Naive B cell (primary cell): ENCODE measurements at regions not wholly inside any gene's neighbourhood (a gene's known extent, or its start where the extent isn't known, plus 50 kb on each side); places are given as distances from the start of the nearest gene placed in this dataset.

Source experiments
- ATAC-seq, 2 donors: fragments of 150-1000 bp; cut with Tn5 transposase; 2 replicates each; pipeline ENCODE4 v1.10.0; 2021; ENCODE audit warnings: low read depth in 2 of 2, mild to moderate bottlenecking in 2 of 2, moderate library complexity in 2 of 2
- DNase-seq: peaks from one replicate; pipeline ENCODE4 v3.0.0; 2022
- H3K27ac Mint-ChIP-seq, 6 donors: one replicate each; pipeline ENCODE4 v1.8.0; 2020 to 2022; ENCODE audit warnings: mild to moderate bottlenecking in 6 of 6, mixed read lengths in 6 of 6, moderate library complexity in 5 of 6, inconsistent platforms in 2 of 6
- H3K27me3 Mint-ChIP-seq, 3 donors: one replicate each; pipeline ENCODE4 v1.8.0; 2021 to 2022; ENCODE audit warnings: mixed read lengths in 3 of 3, mild to moderate bottlenecking in 1 of 3
- H3K36me3 Mint-ChIP-seq, 2 donors: one replicate each; pipeline ENCODE4 v1.8.0; 2020 to 2022; ENCODE audit warnings: mixed read lengths in 2 of 2, inconsistent platforms in 1 of 2, mild to moderate bottlenecking in 1 of 2
- H3K4me1 Mint-ChIP-seq, 3 donors: one replicate each; pipeline ENCODE4 v1.8.0; 2020 to 2022; ENCODE audit warnings: mixed read lengths in 3 of 3, inconsistent platforms in 1 of 3, mild to moderate bottlenecking in 1 of 3, moderate library complexity in 1 of 3
- H3K4me3 Mint-ChIP-seq, 8 donors: one replicate each; pipeline ENCODE4 v1.8.0; 2020 to 2022; ENCODE audit warnings: mild to moderate bottlenecking in 8 of 8, mixed read lengths in 8 of 8, moderate library complexity in 8 of 8, inconsistent platforms in 2 of 8
- H3K9me3 Mint-ChIP-seq, 7 donors: one replicate each; pipeline ENCODE4 v1.8.0; 2020 to 2022; ENCODE audit warnings: mixed read lengths in 7 of 7, mild to moderate bottlenecking in 5 of 7, inconsistent platforms in 2 of 7, moderate library complexity in 1 of 7

GRCh38 chr5:107088907-107089306 is 581.8 kb downstream of the EFNA5 start:
- Mint-ChIP-seq H3K27me3 (no peaks in the 10 kb centered on the region), H3K4me1 (no peaks in the 10 kb centered on the region), H3K27ac (peak overlapping the region in 1 of 6 donors; percentile 72), H3K9me3 (peaks cover 0 to 15% (median 0%) of the 10 kb centered on the region in 7 donors), H3K4me3 (no peak overlapping the region), H3K36me3 (no peaks in the 10 kb centered on the region)
- DNase-seq (no peak), ATAC-seq (no peak)

- H3K4me1 Mint-ChIP-seq, result no peaks in the 10 kb centered on the region
- H3K9me3 Mint-ChIP-seq, result peaks cover 0 to 10% (median 0%) of the 10 kb centered on the region in 7 donors
- ATAC-seq (no peak), DNase-seq (no peak)
- H3K27me3 Mint-ChIP-seq, result no peaks in the 10 kb centered on the region
- H3K36me3 Mint-ChIP-seq, result no peaks in the 10 kb centered on the region
- H3K4me3 Mint-ChIP-seq, result no peak overlapping the region
- no peak overlapping the region for H3K27ac Mint-ChIP-seq
Observed at GRCh38 chr5:107085572-107085971, 585.2 kb downstream of the EFNA5 start.

- no peak overlapping the region for H3K4me3 Mint-ChIP-seq
- H3K4me1 Mint-ChIP-seq, result no peaks in the 10 kb centered on the region
- no peak overlapping the region for H3K27ac Mint-ChIP-seq
- DNase-seq (no peak), ATAC-seq (no peak)
- no peaks in the 10 kb centered on the region for H3K36me3 Mint-ChIP-seq
- H3K9me3 Mint-ChIP-seq, result peaks cover 0 to 8% (median 6%) of the 10 kb centered on the region in 7 donors
- H3K27me3 Mint-ChIP-seq, result no peaks in the 10 kb centered on the region
Observed at GRCh38 chr5:107074996-107075395, 595.7 kb downstream of the EFNA5 start.

GRCh38 chr5:107072967-107073366 is 597.8 kb downstream of the EFNA5 start:
- Mint-ChIP-seq H3K4me1 (no peaks in the 10 kb centered on the region), H3K9me3 (peaks cover 0 to 8% (median 5%) of the 10 kb centered on the region in 7 donors), H3K36me3 (no peaks in the 10 kb centered on the region), H3K27ac (no peak overlapping the region), H3K4me3 (no peak overlapping the region), H3K27me3 (no peaks in the 10 kb centered on the region)
- no peak for ATAC-seq
- DNase-seq, result no peak

GRCh38 chr5:107072440-107072839 is 598.3 kb downstream of the EFNA5 start:
- H3K36me3 Mint-ChIP-seq, result no peaks in the 10 kb centered on the region
- ATAC-seq, result no peak
- no peaks in the 10 kb centered on the region for H3K4me1 Mint-ChIP-seq
- no peaks in the 10 kb centered on the region for H3K27me3 Mint-ChIP-seq
- no peak for DNase-seq
- H3K27ac Mint-ChIP-seq, result no peak overlapping the region
- peaks cover 0 to 8% (median 5%) of the 10 kb centered on the region in 7 donors for H3K9me3 Mint-ChIP-seq
- H3K4me3 Mint-ChIP-seq, result no peak overlapping the region

- Mint-ChIP-seq H3K4me3 (no peak overlapping the region), H3K27me3 (no peaks in the 10 kb centered on the region), H3K4me1 (no peaks in the 10 kb centered on the region), H3K9me3 (peaks cover 0 to 7% (median 4%) of the 10 kb centered on the region in 7 donors), H3K36me3 (no peaks in the 10 kb centered on the region), H3K27ac (no peak overlapping the region)
- no peak for ATAC-seq
- no peak for DNase-seq
Observed at GRCh38 chr5:107068782-107069181, 602.0 kb downstream of the EFNA5 start.

GRCh38 chr5:107067395-107067794 is 603.3 kb downstream of the EFNA5 start:
- Mint-ChIP-seq H3K27me3 (no peaks in the 10 kb centered on the region), H3K4me3 (no peak overlapping the region), H3K36me3 (no peaks in the 10 kb centered on the region), H3K27ac (no peak overlapping the region), H3K4me1 (no peaks in the 10 kb centered on the region), H3K9me3 (peaks cover 0 to 7% (median 3%) of the 10 kb centered on the region in 7 donors)
- DNase-seq (no peak), ATAC-seq (no peak)

GRCh38 chr5:107063511-107063910 is 607.2 kb downstream of the EFNA5 start:
- Mint-ChIP-seq H3K27ac (no peak overlapping the region), H3K4me3 (no peak overlapping the region), H3K27me3 (no peaks in the 10 kb centered on the region), H3K36me3 (no peaks in the 10 kb centered on the region), H3K9me3 (peaks cover 0 to 6% (median 0%) of the 10 kb centered on the region in 7 donors), H3K4me1 (no peaks in the 10 kb centered on the region)
- ATAC-seq (no peak), DNase-seq (no peak)

GRCh38 chr5:107058803-107059202 is 611.9 kb downstream of the EFNA5 start:
- Mint-ChIP-seq H3K4me1 (no peaks in the 10 kb centered on the region), H3K27ac (no peak overlapping the region)
- ATAC-seq, result no peak

GRCh38 chr5:107058235-107058634 is 612.5 kb downstream of the EFNA5 start:
- Mint-ChIP-seq H3K36me3 (no peaks in the 10 kb centered on the region), H3K27ac (no peak overlapping the region), H3K4me3 (no peak overlapping the region), H3K9me3 (no peaks in the 10 kb centered on the region), H3K4me1 (no peaks in the 10 kb centered on the region), H3K27me3 (no peaks in the 10 kb centered on the region)
- no peak for ATAC-seq
- DNase-seq, result no peak

More at GRCh38 chr5:107058803-107059202, 611.9 kb downstream of the EFNA5 start:
- Mint-ChIP-seq H3K36me3 (no peaks in the 10 kb centered on the region), H3K27me3 (no peaks in the 10 kb centered on the region), H3K9me3 (no peaks in the 10 kb centered on the region), H3K4me3 (no peak overlapping the region)
- DNase-seq, result no peak

GRCh38 chr5:107056278-107056677 is 614.5 kb downstream of the EFNA5 start:
- DNase-seq, result no peak
- Mint-ChIP-seq H3K9me3 (peaks cover 0 to 2% (median 0%) of the 10 kb centered on the region in 7 donors), H3K27ac (no peak overlapping the region), H3K4me3 (no peak overlapping the region), H3K27me3 (no peaks in the 10 kb centered on the region), H3K36me3 (no peaks in the 10 kb centered on the region), H3K4me1 (no peaks in the 10 kb centered on the region)
- ATAC-seq, result no peak

- DNase-seq, result no peak
- Mint-ChIP-seq H3K27me3 (no peaks in the 10 kb centered on the region), H3K36me3 (no peaks in the 10 kb centered on the region), H3K9me3 (peaks cover 0 to 3% (median 0%) of the 10 kb centered on the region in 7 donors), H3K27ac (no peak overlapping the region), H3K4me3 (no peak overlapping the region), H3K4me1 (no peaks in the 10 kb centered on the region)
- ATAC-seq, result no peak
Observed at GRCh38 chr5:107047048-107047447, 623.7 kb downstream of the EFNA5 start.

- Mint-ChIP-seq H3K27me3 (no peaks in the 10 kb centered on the region), H3K4me1 (no peaks in the 10 kb centered on the region), H3K27ac (no peak overlapping the region), H3K9me3 (peaks cover 0 to 4% (median 0%) of the 10 kb centered on the region in 7 donors), H3K4me3 (no peak overlapping the region), H3K36me3 (no peaks in the 10 kb centered on the region)
- ATAC-seq (no peak), DNase-seq (no peak)
Observed at GRCh38 chr5:107043665-107044064, 627.1 kb downstream of the EFNA5 start.

GRCh38 chr5:107040907-107041306 is 629.8 kb downstream of the EFNA5 start:
- Mint-ChIP-seq H3K9me3 (peaks cover 0 to 11% (median 3%) of the 10 kb centered on the region in 7 donors), H3K36me3 (no peaks in the 10 kb centered on the region), H3K4me1 (no peaks in the 10 kb centered on the region), H3K27me3 (no peaks in the 10 kb centered on the region), H3K4me3 (no peak overlapping the region), H3K27ac (no peak overlapping the region)
- no peak for DNase-seq
- no peak for ATAC-seq

- H3K27me3 Mint-ChIP-seq, result no peaks in the 10 kb centered on the region
- ATAC-seq (no peak), DNase-seq (no peak)
- H3K27ac Mint-ChIP-seq, result no peak overlapping the region
- peaks cover 0 to 8% (median 3%) of the 10 kb centered on the region in 7 donors for H3K9me3 Mint-ChIP-seq
- no peaks in the 10 kb centered on the region for H3K4me1 Mint-ChIP-seq
- no peak overlapping the region for H3K4me3 Mint-ChIP-seq
- H3K36me3 Mint-ChIP-seq, result no peaks in the 10 kb centered on the region
Observed at GRCh38 chr5:107032629-107033028, 638.1 kb downstream of the EFNA5 start.
